ENCODE measurements at regions not wholly inside any gene's neighbourhood (a gene's known extent, or its start where the extent isn't known, plus 50 kb on each side); places are given as distances from the start of the nearest gene placed in this dataset.

- no peaks in the 10 kb centered on the region for H3K36me3 ChIP-seq
- no peak for TF ChIP-seq POLR2AphosphoS5 (IDR thresholded peaks at IDR 0.05)
- TF ChIP-seq POLR2A (IDR thresholded peaks at IDR 0.05), result no peak
- no peak for TF ChIP-seq CTCF (IDR thresholded peaks at IDR 0.05)
- TF ChIP-seq EP300 (IDR thresholded peaks at IDR 0.05; ENCODE audit: low read depth), result no peak
- H3K27ac ChIP-seq, result no peak overlapping the region
- H3K4me3 ChIP-seq, result peak overlapping the region in 1 of 4 donors; percentile 31
- in situ Hi-C loops (cut with MboI; ENCODE audit: low pct_ligation_motif_present in 1 of 4, low pct_unique_long_range_greater_than_20kb in 1 of 4, low sequenced_read_pairs in 3 of 4), result no loop called here
- WGBS, 2 donors (ENCODE audit: low coverage in 1 of 2), result 27 to 35% methylated on average over 2 of the region's 2 CpGs
- peaks cover 0 to 4% of the 10 kb centered on the region in 2 donors for H3K9me3 ChIP-seq
- intact Hi-C loops (cut with DNase I; ENCODE audit: low total_unique reads), result no loop called here
- H3K4me1 ChIP-seq, result peaks cover 0 to 10% (median 3%) of the 10 kb centered on the region in 4 donors
- DNase-seq, result no peak
- H3K27me3 ChIP-seq, result no peaks in the 10 kb centered on the region
Observed at GRCh38 chr14:71267691-71268090, 360.4 kb downstream of the PCNX1 start.

DNA sequence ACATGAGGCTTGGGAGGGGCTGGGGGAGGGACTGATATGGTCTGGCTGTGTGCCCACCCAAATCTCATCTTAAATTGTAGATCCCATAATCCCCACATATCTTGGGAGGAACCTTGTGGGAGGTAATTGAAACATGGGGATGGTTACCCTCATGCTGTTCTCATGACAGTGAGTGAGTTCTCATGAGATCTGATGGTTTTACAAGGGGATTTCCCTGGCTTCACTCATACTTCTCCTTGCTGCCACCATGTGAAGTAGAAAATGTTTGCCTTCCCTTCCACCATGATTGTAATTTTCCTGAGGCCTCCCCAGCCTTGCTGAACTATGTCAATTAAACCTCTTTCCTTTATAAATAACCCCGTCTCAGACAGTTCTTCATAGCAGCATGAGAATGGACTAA lies 362.9 kb downstream of the PCNX1 start:
- DNase-seq, result no peak
- H3K27me3 ChIP-seq, result no peaks in the 10 kb centered on the region
- intact Hi-C loops (cut with DNase I; ENCODE audit: low total_unique reads), result no loop called here
- H3K36me3 ChIP-seq, result no peaks in the 10 kb centered on the region
- H3K4me3 ChIP-seq, result no peak overlapping the region
- 87 to 90% methylated on average over 1 of the region's 1 CpG for WGBS, 2 donors (ENCODE audit: low coverage in 1 of 2)
- no peak overlapping the region for H3K27ac ChIP-seq
- TF ChIP-seq CTCF (IDR thresholded peaks at IDR 0.05) (no peak), POLR2AphosphoS5 (IDR thresholded peaks at IDR 0.05) (no peak), POLR2A (IDR thresholded peaks at IDR 0.05) (no peak)
- H3K9me3 ChIP-seq, result peaks cover 0 to 4% of the 10 kb centered on the region in 2 donors
- H3K4me1 ChIP-seq, result peaks cover 0 to 10% (median 3%) of the 10 kb centered on the region in 4 donors
- in situ Hi-C loops (cut with MboI; ENCODE audit: low pct_ligation_motif_present in 1 of 4, low pct_unique_long_range_greater_than_20kb in 1 of 4, low sequenced_read_pairs in 3 of 4), result no loop called here

DNA sequence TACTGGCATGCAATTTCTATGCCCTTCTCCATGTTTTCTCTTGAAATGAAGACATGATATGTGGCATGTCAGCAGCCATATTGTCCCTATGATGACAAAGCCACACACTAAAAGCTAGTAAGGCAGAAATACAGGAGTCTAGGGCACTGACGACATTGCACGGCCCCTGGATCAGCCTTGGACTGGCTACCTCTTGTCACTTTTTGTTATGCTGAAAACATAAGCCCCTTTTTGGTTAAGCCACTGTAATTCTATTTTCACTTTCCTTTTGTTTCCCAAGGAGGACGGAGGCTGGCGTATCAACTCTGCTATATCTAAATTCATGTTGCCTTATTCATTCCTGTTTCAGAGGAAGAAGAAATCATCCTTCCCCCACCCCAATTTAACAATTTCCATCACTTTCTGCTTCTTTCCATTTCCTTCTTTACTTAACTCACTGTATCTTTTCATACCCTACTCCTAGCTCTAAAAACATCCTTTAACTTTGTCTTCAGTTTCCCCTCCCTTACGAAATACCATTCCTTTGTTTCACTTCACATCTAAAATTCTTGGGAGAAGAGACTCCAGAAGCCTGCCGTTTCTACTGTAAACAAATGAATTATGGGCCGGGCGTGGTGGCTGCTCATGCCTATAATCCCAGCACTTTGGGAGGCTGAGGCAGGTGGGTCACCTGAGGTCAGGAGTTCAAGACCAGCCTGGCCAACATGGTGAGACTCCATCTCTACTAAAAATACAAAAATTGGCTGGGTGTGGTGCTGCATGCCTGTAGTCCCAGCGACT lies 364.1 kb downstream of the PCNX1 start:
- WGBS, 2 donors (ENCODE audit: low coverage in 1 of 2), result 72 to 79% methylated on average over 6 to 9 of the region's 9 CpGs
- intact Hi-C loops (cut with DNase I; ENCODE audit: low total_unique reads) (no loop called here), in situ Hi-C loops (cut with MboI; ENCODE audit: low pct_ligation_motif_present in 1 of 4, low pct_unique_long_range_greater_than_20kb in 1 of 4, low sequenced_read_pairs in 3 of 4) (no loop called here)
- H3K27ac ChIP-seq, result no peak overlapping the region
- no peak overlapping the region for H3K4me3 ChIP-seq
- H3K4me1 ChIP-seq, result peaks cover 0 to 10% (median 3%) of the 10 kb centered on the region in 4 donors
- no peaks in the 10 kb centered on the region for H3K36me3 ChIP-seq
- no peaks in the 10 kb centered on the region for H3K27me3 ChIP-seq
- H3K9me3 ChIP-seq, result peaks cover 0 to 4% of the 10 kb centered on the region in 2 donors
- no peak for DNase-seq
- TF ChIP-seq POLR2AphosphoS5 (IDR thresholded peaks at IDR 0.05) (no peak), EP300 (IDR thresholded peaks at IDR 0.05; ENCODE audit: low read depth) (no peak), CTCF (IDR thresholded peaks at IDR 0.05) (no peak), POLR2A (IDR thresholded peaks at IDR 0.05) (no peak)

- Histone ChIP-seq H3K9me3 (peaks cover 0 to 4% of the 10 kb centered on the region in 2 donors), H3K4me1 (peaks cover 0 to 7% (median 0%) of the 10 kb centered on the region in 4 donors), H3K36me3 (no peaks in the 10 kb centered on the region), H3K27ac (no peak overlapping the region), H3K4me3 (no peak overlapping the region), H3K27me3 (no peaks in the 10 kb centered on the region)
- in situ Hi-C loops (cut with MboI; ENCODE audit: low pct_ligation_motif_present in 1 of 4, low pct_unique_long_range_greater_than_20kb in 1 of 4, low sequenced_read_pairs in 3 of 4), result no loop called here
- intact Hi-C loops (cut with DNase I; ENCODE audit: low total_unique reads), result no loop called here
- 78 to 88% methylated on average over 1 to 2 of the region's 2 CpGs for WGBS, 2 donors (ENCODE audit: low coverage in 1 of 2)
- TF ChIP-seq POLR2AphosphoS5 (IDR thresholded peaks at IDR 0.05), result no peak
- no peak for TF ChIP-seq POLR2A (IDR thresholded peaks at IDR 0.05)
- no peak for TF ChIP-seq CTCF (IDR thresholded peaks at IDR 0.05)
- TF ChIP-seq EP300 (IDR thresholded peaks at IDR 0.05; ENCODE audit: low read depth), result no peak
- no peak for DNase-seq
Observed at GRCh38 chr14:71273366-71273765, 366.1 kb downstream of the PCNX1 start.

Measured in transverse colon (tissue), 4 donors.